Fibroblast of skin of back (primary cell): ENCODE measurements at regions not wholly inside any gene's neighbourhood (a gene's known extent, or its start where the extent isn't known, plus 50 kb on each side); places are given as distances from the start of the nearest gene placed in this dataset.
A peak's percentile ranks its signal among the peaks of the same experiment; 100 is the strongest.

Experiments used
- DNase-seq: peaks from one replicate; pipeline ENCODE4 v3.0.0-alpha.2; 2013

- DNase-seq = no peak
Observed at GRCh38 chr10:10587744-10588393, 429.8 kb upstream of the CELF2 start.

- DNase-seq = peak; percentile 88
Observed at GRCh38 chr10:10589540-10590303, 427.9 kb upstream of the CELF2 start.

DNA sequence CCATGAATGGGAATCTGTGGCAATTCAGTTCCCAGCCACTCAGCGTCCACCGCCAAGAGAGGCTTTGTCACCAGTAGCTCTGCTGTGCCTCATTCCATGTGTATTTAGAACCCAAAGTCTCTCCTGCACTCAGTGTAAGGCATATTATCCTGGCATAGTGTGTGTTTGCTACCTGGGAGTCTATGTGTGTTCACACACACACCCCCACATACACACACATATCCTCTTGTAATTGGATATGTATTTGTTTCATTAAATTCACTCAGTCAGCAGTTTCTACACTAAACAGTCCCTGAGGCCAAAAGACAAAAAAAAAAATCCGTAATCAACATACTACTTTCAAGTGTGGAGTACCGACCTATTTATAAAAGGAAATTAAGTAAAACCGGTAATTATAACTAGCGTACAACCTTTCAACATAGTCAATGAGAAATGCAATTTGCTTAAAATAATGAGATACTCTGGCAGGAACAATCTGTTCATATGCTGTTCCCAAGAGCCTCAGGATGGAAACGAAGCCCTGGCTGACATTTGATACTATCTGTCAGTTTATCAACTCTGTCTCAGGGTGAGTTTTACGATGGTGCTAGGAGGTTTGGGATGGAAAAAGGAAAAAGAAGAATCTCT lies 425.8 kb upstream of the CELF2 start:
- DNase-seq = no peak

DNA sequence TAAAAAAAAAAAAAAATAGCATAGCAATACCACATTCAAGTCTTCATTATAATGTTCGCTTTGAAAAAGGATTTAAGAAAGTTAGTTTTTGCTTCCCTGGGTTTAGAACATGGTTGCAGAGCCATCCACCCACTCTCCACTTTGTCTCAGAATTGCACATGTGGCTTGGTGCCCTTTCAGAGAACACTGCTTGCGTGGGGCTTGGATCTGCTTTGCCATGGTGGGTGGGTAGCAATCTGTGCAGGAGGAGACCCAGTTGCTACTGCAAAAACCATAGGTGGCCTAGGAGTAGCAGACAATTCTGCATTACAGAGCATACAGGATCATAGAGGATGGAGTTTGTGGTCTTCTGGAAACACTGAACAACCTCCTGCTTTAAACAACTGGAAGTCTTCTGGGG lies 421.4 kb upstream of the CELF2 start:
- DNase-seq = no peak

DNA sequence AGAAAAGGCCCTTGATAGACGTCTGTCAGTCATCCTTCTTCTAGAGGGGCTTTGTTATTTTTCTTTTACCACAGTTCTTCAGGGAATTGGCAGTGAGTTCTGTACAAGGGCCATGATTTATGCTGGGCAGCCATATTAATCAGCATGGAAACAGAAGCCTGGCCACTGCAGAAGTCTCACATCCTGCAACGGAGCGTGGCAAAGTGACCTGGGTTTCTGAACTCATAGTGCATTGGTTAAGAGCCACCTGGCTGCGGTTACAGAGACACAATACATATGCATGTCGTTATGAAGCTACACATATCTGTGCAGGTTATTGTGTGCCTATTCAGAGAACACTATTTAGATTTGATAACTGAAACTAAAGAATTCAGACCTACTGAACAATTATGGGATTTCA lies 419.4 kb upstream of the CELF2 start:
- no peak for DNase-seq

GRCh38 chr10:10600004-10600403 lies 417.7 kb upstream of the CELF2 start:
- no peak for DNase-seq

GRCh38 chr10:10605551-10606081 lies 412.1 kb upstream of the CELF2 start:
- DNase-seq = peak; percentile 71

- no peak for DNase-seq
Observed at GRCh38 chr10:10609379-10609955, 408.2 kb upstream of the CELF2 start.

DNA sequence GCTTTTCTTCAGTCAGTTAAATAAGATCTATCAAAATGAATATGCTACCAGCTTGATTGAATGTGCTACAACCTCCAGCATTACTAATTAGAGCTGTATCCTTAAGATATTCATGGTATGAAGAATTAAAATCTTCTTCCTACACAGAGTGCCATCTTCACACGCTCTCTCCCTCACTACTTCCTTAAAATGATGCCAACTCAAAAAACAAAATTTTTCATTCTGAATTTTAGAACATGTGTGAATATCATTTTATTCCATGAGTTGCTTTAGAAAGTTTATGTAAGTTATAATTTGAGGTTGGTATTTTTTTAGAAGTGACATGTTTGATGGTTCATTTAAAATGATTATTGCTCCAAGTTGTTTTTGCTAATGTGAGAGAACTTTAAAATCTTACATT lies 407.5 kb upstream of the CELF2 start:
- DNase-seq = no peak

GRCh38 chr10:10612151-10612550 lies 405.5 kb upstream of the CELF2 start:
- DNase-seq = no peak

DNA sequence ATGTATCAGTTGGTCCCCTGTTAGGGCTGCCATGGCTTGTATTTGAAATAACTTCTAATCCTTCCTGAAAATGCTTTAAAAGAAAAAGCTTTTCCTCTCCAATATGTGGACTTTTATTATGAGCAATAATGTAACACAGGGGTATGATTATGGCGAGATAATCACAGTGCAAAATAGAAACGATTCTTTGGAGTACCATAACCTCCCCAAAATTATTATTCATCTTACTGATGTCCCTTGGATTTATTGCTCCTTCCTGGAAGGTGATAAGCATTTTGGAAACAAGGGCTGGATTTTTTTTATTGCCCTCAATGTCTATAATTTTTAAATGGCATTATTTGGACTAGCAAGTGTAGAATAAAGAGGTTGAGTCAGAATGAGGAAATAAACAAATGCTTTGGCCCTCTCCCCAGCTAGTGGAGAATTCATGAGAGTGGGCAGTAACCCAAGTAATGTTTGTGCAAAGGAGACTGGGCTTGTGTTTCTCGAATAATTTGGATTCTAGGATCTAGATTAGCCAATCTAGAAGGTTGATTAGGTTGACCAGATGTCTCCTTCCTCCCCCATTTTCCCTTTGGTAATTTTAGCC lies 403.9 kb upstream of the CELF2 start:
- DNase-seq = no peak

- no peak for DNase-seq
Observed at GRCh38 chr10:10617686-10618085, 400.0 kb upstream of the CELF2 start.

- no peak for DNase-seq
Observed at GRCh38 chr10:10618139-10618538, 399.5 kb upstream of the CELF2 start.

GRCh38 chr10:10623958-10624566 lies 393.6 kb upstream of the CELF2 start:
- no peak for DNase-seq

- no peak for DNase-seq
Observed at GRCh38 chr10:10624567-10624962, 393.1 kb upstream of the CELF2 start.

DNA sequence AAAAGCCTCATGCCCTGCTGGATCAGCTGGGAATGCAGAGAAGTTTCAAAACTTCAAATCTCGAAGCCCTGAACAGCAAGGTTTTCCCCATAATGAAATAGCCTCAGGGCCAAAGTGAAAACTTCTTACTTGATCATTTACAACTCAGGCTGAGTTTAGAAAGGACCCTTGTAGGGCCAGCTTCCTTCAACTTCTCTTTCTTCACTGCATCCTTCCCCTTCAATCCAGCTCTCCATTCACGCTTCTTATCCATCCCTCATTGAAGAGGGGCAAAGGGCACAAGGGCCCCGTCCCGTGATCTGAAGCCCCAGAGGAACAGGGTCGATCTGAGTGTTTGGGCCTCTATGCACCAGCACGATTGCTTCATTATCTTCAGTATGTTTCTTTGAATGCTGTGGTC lies 392.2 kb upstream of the CELF2 start:
- DNase-seq = no peak

DNA sequence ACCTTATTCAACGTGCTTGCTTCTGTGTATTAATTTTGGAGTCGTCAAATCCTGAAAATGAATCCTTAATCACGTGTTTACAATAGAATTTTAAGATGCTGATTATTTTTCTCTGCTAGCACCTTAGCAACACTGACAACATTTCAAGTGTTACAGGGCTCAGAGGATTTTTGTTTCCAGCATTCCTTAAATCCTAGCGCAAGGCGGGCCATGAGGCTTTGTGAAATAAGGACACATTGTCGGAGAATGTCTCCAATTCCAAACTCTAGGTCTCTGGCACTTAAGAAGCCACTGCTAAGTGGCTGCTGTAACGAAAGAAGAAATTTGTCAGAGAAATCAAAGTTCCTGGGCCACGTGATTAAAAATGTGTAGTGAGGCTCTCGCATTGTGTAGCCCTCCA lies 390.9 kb upstream of the CELF2 start:
- DNase-seq = no peak

DNA sequence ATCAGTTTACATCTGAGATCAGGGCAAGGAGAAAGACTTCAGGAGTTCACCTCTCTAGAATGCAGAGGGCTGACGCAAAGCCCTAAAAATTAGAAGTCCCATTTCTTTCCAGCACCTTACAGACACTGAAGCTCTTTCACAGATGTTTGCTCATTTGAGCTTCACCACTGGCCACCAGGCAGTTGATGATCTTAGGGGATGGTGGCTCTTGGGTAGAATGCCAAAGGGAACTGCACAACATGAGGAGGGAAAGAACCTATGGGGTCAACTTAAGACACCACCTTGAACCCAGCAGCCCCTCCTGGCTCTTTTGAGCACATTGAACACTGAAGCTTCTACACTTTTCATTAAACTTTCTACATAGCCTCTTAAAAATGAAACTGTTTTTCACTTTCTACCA lies 390.3 kb upstream of the CELF2 start:
- no peak for DNase-seq

GRCh38 chr10:10629512-10629911 lies 388.2 kb upstream of the CELF2 start:
- DNase-seq = no peak

- no peak for DNase-seq
Observed at GRCh38 chr10:10630281-10630680, 387.4 kb upstream of the CELF2 start.

DNA sequence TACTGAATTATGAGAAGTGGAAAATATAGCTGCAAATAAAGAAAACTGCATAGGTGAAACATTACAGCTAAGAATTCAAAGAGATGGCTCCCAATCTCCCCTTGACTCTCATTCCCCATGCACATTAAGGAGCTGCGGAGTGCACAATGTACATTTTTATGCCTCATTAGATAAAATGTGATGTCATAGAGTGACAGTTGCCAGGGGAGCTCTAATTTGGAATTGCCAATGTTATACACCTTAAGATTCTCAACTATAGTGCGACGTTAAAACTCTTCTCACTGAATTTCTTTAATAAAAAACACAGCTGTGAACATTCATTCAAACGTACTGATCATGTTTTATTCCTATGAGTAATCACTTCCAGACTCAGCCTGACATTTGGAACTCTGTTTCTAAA lies 386.9 kb upstream of the CELF2 start:
- DNase-seq = no peak

DNA sequence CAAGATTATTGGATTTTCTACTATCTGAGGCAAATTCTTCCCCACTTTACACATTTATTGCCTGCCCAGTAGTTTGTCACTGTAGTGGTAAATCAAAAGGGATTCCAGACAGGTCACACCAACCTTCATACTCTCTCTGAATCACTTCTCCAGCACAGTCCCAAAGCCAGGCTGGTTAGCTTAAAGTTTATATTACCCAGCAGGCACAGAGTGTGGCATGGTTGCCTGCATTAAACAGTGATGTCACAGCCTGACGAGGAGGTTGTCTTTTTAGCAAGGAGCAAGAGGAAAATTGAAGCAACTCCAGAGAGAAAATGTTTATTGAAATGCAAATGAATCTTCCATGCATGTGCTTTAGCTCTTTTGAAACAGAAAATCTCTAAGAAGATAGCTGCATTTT lies 375.5 kb upstream of the CELF2 start:
- no peak for DNase-seq

GRCh38 chr10:10642751-10643150 lies 374.9 kb upstream of the CELF2 start:
- DNase-seq = no peak
